ENCODE measurements at regions not wholly inside any gene's neighbourhood (a gene's known extent, or its start where the extent isn't known, plus 50 kb on each side); places are given as distances from the start of the nearest gene placed in this dataset.
"Not testable (repeated sequence)": the region's sequence is repeated elsewhere in the genome, so short reads cannot be mapped to it uniquely, and the experiment has no call there.

- FAIRE-seq = no peak
Observed at GRCh38 chr14:45558183-45558582, 305.2 kb upstream of the MIS18BP1 start.

GRCh38 chr14:45553981-45554380 lies 301.0 kb upstream of the MIS18BP1 start:
- no peak for FAIRE-seq

- FAIRE-seq = not testable (repeated sequence)
Observed at GRCh38 chr14:45551240-45551820, 298.3 kb upstream of the MIS18BP1 start.

- FAIRE-seq = no peak
Observed at GRCh38 chr14:45531022-45531421, 278.0 kb upstream of the MIS18BP1 start.

- FAIRE-seq = no peak
Observed at GRCh38 chr14:45526715-45527549, 273.9 kb upstream of the MIS18BP1 start.

GRCh38 chr14:45519766-45520165 lies 266.8 kb upstream of the MIS18BP1 start:
- FAIRE-seq = no peak

- no peak for FAIRE-seq
Observed at GRCh38 chr14:45492876-45493275, 239.9 kb upstream of the MIS18BP1 start.

GRCh38 chr14:45491914-45492313 lies 238.9 kb upstream of the MIS18BP1 start:
- no peak for FAIRE-seq

GRCh38 chr14:45486599-45486998 lies 233.6 kb upstream of the MIS18BP1 start:
- FAIRE-seq = no peak

- no peak for FAIRE-seq
Observed at GRCh38 chr14:45467023-45467422, 214.0 kb upstream of the MIS18BP1 start.

- no peak for FAIRE-seq
Observed at GRCh38 chr14:45434221-45434620, 181.2 kb upstream of the MIS18BP1 start.

GRCh38 chr14:45426685-45427282 lies 173.8 kb upstream of the MIS18BP1 start:
- peak; percentile 33 for FAIRE-seq

GRCh38 chr14:45406942-45407341 lies 153.9 kb upstream of the MIS18BP1 start:
- FAIRE-seq = no peak

GRCh38 chr14:45400950-45401640 lies 148.1 kb upstream of the MIS18BP1 start:
- FAIRE-seq = no peak

GRCh38 chr14:45400509-45400908 lies 147.5 kb upstream of the MIS18BP1 start:
- FAIRE-seq = no peak

- FAIRE-seq = no peak
Observed at GRCh38 chr14:45381091-45381490, 128.1 kb upstream of the MIS18BP1 start.

- no peak for FAIRE-seq
Observed at GRCh38 chr14:45377166-45377565, 124.2 kb upstream of the MIS18BP1 start.

- no peak for FAIRE-seq
Observed at GRCh38 chr14:45373877-45374276, 120.9 kb upstream of the MIS18BP1 start.

- FAIRE-seq = no peak
Observed at GRCh38 chr14:45364565-45365156, 111.7 kb upstream of the MIS18BP1 start.

- no peak for FAIRE-seq
Observed at GRCh38 chr14:45362505-45362904, 109.5 kb upstream of the MIS18BP1 start.

GRCh38 chr14:45361727-45362126 lies 108.7 kb upstream of the MIS18BP1 start:
- FAIRE-seq = no peak

- FAIRE-seq = no peak
Observed at GRCh38 chr14:45359746-45360145, 106.7 kb upstream of the MIS18BP1 start.

Measured in endometrium (tissue), 2 donors.